ENCODE measurements at regions not wholly inside any gene's neighbourhood (a gene's known extent, or its start where the extent isn't known, plus 50 kb on each side); places are given as distances from the start of the nearest gene placed in this dataset.

DNA sequence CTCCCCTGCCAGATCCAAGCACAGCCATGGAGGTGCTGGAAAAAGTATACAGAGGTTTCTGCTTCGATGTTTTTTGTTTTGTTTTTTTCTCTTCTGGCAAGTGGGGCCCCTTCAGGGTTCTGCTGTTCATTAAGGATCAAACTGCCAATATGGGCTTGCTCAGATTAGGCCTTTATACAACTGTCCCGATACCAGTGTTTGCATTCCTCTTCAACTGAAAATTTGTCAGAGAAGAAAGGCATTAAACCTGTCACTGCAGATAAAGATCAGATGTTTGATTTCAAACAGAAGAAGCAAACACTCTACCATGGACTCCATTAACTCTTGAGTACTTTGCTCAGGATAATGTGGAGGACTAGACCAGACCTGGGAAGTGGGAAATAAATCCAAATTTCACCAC, 396.0 kb upstream of the SMIM21 start:
- Histone ChIP-seq H3K9ac (no peak overlapping the region), H4K20me1 (ENCODE audit: low read depth) (no peaks in the 10 kb centered on the region), H3K27me3 (no peaks in the 10 kb centered on the region), H3K36me3 (no peaks in the 10 kb centered on the region), H3K4me3 (no peak overlapping the region), H3K27ac (no peak overlapping the region), H3K79me2 (ENCODE audit: low read depth) (no peaks in the 10 kb centered on the region), H3K9me3 (ENCODE audit: low read depth) (no peaks in the 10 kb centered on the region), H3F3A (ENCODE audit: low read depth) (no peaks in the 10 kb centered on the region), H3K4me2 (no peak overlapping the region), H3K4me1 (peaks cover 5% of the 10 kb centered on the region), H2AFZ (replicated peaks) (no peak overlapping the region)
- Mint-ChIP-seq H3K36me3 (no peaks in the 10 kb centered on the region), H3K9me3 (no peaks in the 10 kb centered on the region), H3K4me1 (peaks cover 19% of the 10 kb centered on the region), H3K4me3 (no peak overlapping the region), H3K27me3 (ENCODE audit: insufficient read depth, low read depth) (no peaks in the 10 kb centered on the region), H3K27ac (peak overlapping the region; percentile 5)
- no peak for DNase-seq (ENCODE audit: low spot score)
- TF ChIP-seq EZH2 (IDR thresholded peaks at IDR 0.05) (no peak), EZH2phosphoT487 (IDR thresholded peaks at IDR 0.05) (no peak)
- TF ChIP-seq, protein P1, sequence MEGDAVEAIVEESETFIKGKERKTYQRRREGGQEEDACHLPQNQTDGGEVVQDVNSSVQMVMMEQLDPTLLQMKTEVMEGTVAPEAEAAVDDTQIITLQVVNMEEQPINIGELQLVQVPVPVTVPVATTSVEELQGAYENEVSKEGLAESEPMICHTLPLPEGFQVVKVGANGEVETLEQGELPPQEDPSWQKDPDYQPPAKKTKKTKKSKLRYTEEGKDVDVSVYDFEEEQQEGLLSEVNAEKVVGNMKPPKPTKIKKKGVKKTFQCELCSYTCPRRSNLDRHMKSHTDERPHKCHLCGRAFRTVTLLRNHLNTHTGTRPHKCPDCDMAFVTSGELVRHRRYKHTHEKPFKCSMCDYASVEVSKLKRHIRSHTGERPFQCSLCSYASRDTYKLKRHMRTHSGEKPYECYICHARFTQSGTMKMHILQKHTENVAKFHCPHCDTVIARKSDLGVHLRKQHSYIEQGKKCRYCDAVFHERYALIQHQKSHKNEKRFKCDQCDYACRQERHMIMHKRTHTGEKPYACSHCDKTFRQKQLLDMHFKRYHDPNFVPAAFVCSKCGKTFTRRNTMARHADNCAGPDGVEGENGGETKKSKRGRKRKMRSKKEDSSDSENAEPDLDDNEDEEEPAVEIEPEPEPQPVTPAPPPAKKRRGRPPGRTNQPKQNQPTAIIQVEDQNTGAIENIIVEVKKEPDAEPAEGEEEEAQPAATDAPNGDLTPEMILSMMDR (IDR thresholded peaks at IDR 0.05): no peak

DNA sequence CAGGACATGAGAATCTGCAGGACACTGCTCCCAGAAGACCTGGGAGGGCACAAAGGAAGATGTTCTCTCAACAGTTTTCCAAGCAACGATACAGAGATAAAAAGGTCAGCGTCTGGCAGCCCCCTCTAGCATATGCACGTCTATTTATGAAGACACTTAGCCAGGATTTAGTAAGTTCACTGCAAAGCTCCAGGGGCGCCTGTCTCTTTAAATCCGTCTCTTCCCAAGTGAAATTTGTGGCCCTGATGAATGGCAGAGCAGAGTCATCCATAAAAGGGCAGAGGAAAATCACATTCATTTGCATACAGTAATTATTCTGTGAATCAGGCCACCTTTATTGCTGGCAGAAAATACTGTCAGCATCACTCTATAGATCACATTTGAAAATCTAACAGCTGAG, 390.9 kb upstream of the SMIM21 start:
- no peaks in the 10 kb centered on the region for H3K9me3 ChIP-seq (ENCODE audit: low read depth)
- H2AFZ ChIP-seq (replicated peaks): no peak overlapping the region
- H3K4me2 ChIP-seq: no peak overlapping the region
- H3K4me1 ChIP-seq: no peaks in the 10 kb centered on the region
- H3K36me3 ChIP-seq: no peaks in the 10 kb centered on the region
- H3K36me3 Mint-ChIP-seq: no peaks in the 10 kb centered on the region
- no peaks in the 10 kb centered on the region for H3K79me2 ChIP-seq (ENCODE audit: low read depth)
- no peaks in the 10 kb centered on the region for H3K27me3 ChIP-seq
- no peaks in the 10 kb centered on the region for H3F3A ChIP-seq (ENCODE audit: low read depth)
- peaks cover 3% of the 10 kb centered on the region for H3K4me1 Mint-ChIP-seq
- no peak overlapping the region for H3K4me3 ChIP-seq
- H3K27me3 Mint-ChIP-seq (ENCODE audit: insufficient read depth, low read depth): peaks cover 2% of the 10 kb centered on the region
- TF ChIP-seq, protein P1 (IDR thresholded peaks at IDR 0.05): no peak
- no peak for TF ChIP-seq EZH2 (IDR thresholded peaks at IDR 0.05)
- no peaks in the 10 kb centered on the region for H4K20me1 ChIP-seq (ENCODE audit: low read depth)
- no peak overlapping the region for H3K27ac ChIP-seq
- no peaks in the 10 kb centered on the region for H3K9me3 Mint-ChIP-seq
- no peak for DNase-seq (ENCODE audit: low spot score)
- H3K9ac ChIP-seq: no peak overlapping the region
- no peak overlapping the region for H3K4me3 Mint-ChIP-seq
- no peak overlapping the region for H3K27ac Mint-ChIP-seq

DNA sequence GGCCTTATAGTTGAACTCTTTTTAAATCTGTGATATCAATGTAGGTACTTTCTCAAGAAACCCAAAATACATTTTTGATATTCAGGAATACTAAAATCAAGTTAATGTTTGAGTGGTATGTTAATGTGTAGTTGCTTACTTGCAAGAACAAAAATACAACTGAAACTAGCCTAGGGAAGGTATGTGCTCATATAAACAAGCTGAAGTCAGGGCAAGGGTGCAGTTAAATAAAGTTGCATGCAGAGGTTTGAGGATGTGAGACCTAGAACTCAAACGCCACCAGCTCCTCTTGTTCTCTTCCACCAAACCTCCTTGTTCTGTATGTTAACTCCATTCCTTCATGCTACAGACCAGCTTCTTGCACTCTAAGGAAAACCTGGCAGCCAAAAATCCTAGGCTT, 388.3 kb upstream of the SMIM21 start:
- Histone ChIP-seq H3K36me3 (no peaks in the 10 kb centered on the region), H3K27me3 (no peaks in the 10 kb centered on the region), H3K9me3 (ENCODE audit: low read depth) (no peaks in the 10 kb centered on the region), H3K4me3 (no peak overlapping the region), H3K79me2 (ENCODE audit: low read depth) (no peaks in the 10 kb centered on the region), H3K4me2 (no peak overlapping the region), H4K20me1 (ENCODE audit: low read depth) (no peaks in the 10 kb centered on the region), H3K4me1 (no peaks in the 10 kb centered on the region), H3K9ac (no peak overlapping the region), H3K27ac (no peak overlapping the region), H2AFZ (replicated peaks) (no peak overlapping the region), H3F3A (ENCODE audit: low read depth) (no peaks in the 10 kb centered on the region)
- H3K27me3 Mint-ChIP-seq (ENCODE audit: insufficient read depth, low read depth): peaks cover 2% of the 10 kb centered on the region
- peaks cover 5% of the 10 kb centered on the region for H3K4me1 Mint-ChIP-seq
- H3K27ac Mint-ChIP-seq: no peak overlapping the region
- H3K9me3 Mint-ChIP-seq: no peaks in the 10 kb centered on the region
- TF ChIP-seq EZH2phosphoT487 (IDR thresholded peaks at IDR 0.05) (no peak), EZH2 (IDR thresholded peaks at IDR 0.05) (no peak)
- TF ChIP-seq, protein P1 (IDR thresholded peaks at IDR 0.05): no peak
- H3K36me3 Mint-ChIP-seq: no peaks in the 10 kb centered on the region
- H3K4me3 Mint-ChIP-seq: no peak overlapping the region
- no peak for DNase-seq (ENCODE audit: low spot score)

GRCh38 chr18:75812761-75813160, 385.3 kb upstream of the SMIM21 start:
- no peak overlapping the region for H3K27ac Mint-ChIP-seq

More at GRCh38 chr18:75812761-75813160, 385.3 kb upstream of the SMIM21 start:
- Mint-ChIP-seq H3K4me3 (no peak overlapping the region), H3K9me3 (no peaks in the 10 kb centered on the region), H3K27me3 (ENCODE audit: insufficient read depth, low read depth) (peaks cover 4% of the 10 kb centered on the region), H3K36me3 (no peaks in the 10 kb centered on the region), H3K4me1 (peaks cover 19% of the 10 kb centered on the region)
- Histone ChIP-seq H3K9ac (no peak overlapping the region), H3K79me2 (ENCODE audit: low read depth) (no peaks in the 10 kb centered on the region), H3K27ac (no peak overlapping the region), H3K27me3 (no peaks in the 10 kb centered on the region), H3K4me3 (no peak overlapping the region), H4K20me1 (ENCODE audit: low read depth) (no peaks in the 10 kb centered on the region), H3K36me3 (no peaks in the 10 kb centered on the region), H3F3A (ENCODE audit: low read depth) (no peaks in the 10 kb centered on the region), H3K4me1 (no peaks in the 10 kb centered on the region), H2AFZ (replicated peaks) (no peak overlapping the region), H3K9me3 (ENCODE audit: low read depth) (no peaks in the 10 kb centered on the region), H3K4me2 (no peak overlapping the region)
- TF ChIP-seq EZH2phosphoT487 (IDR thresholded peaks at IDR 0.05) (no peak), EZH2 (IDR thresholded peaks at IDR 0.05) (no peak)
- TF ChIP-seq, protein P1 (IDR thresholded peaks at IDR 0.05): no peak
- DNase-seq (ENCODE audit: low spot score): no peak
